ENCODE measurements at regions not wholly inside any gene's neighbourhood (a gene's known extent, or its start where the extent isn't known, plus 50 kb on each side); places are given as distances from the start of the nearest gene placed in this dataset.

GRCh38 chr12:124388038-124388671 is 93.3 kb downstream of the RFLNA start:
- DNase-seq (no peak), ATAC-seq (replicated peaks) (no peak)
- peaks cover 39 to 54% of the 10 kb centered on the region in 2 donors for H3K4me1 Mint-ChIP-seq
- H3K4me3 Mint-ChIP-seq, result peak overlapping the region; percentile 81
- no peaks in the 10 kb centered on the region for H3K9me3 Mint-ChIP-seq
- H3K27ac Mint-ChIP-seq, result peak overlapping the region; percentile 79
- no peaks in the 10 kb centered on the region for H3K27me3 Mint-ChIP-seq
- peaks cover 29 to 36% of the 10 kb centered on the region in 2 donors for H3K36me3 Mint-ChIP-seq

- H3K36me3 Mint-ChIP-seq, result peaks cover 29 to 39% of the 10 kb centered on the region in 2 donors
- H3K27ac Mint-ChIP-seq, result no peak overlapping the region
- ATAC-seq (replicated peaks) (no peak), DNase-seq (no peak)
- H3K9me3 Mint-ChIP-seq, result no peaks in the 10 kb centered on the region
- peak overlapping the region in 1 of 2 donors; percentile 47 for H3K4me3 Mint-ChIP-seq
- H3K4me1 Mint-ChIP-seq, result peaks cover 35 to 48% of the 10 kb centered on the region in 2 donors
- no peaks in the 10 kb centered on the region for H3K27me3 Mint-ChIP-seq
These were observed 92.6 kb downstream of the RFLNA start for GRCh38 chr12:124387528-124387911.

- no peak overlapping the region for H3K27ac Mint-ChIP-seq
- H3K9me3 Mint-ChIP-seq, result no peaks in the 10 kb centered on the region
- peaks cover 33 to 43% of the 10 kb centered on the region in 2 donors for H3K4me1 Mint-ChIP-seq
- peaks cover 35 to 45% of the 10 kb centered on the region in 2 donors for H3K36me3 Mint-ChIP-seq
- H3K27me3 Mint-ChIP-seq, result no peaks in the 10 kb centered on the region
- ATAC-seq (replicated peaks) (no peak), DNase-seq (no peak)
- H3K4me3 Mint-ChIP-seq, result no peak overlapping the region
These were observed 92.0 kb downstream of the RFLNA start for GRCh38 chr12:124386661-124387527.

GRCh38 chr12:124386059-124386458 is 91.2 kb downstream of the RFLNA start:
- no peak overlapping the region for H3K4me3 Mint-ChIP-seq
- DNase-seq, result no peak
- H3K36me3 Mint-ChIP-seq, result peaks cover 40 to 54% of the 10 kb centered on the region in 2 donors
- H3K27ac Mint-ChIP-seq, result no peak overlapping the region
- H3K9me3 Mint-ChIP-seq, result no peaks in the 10 kb centered on the region
- H3K4me1 Mint-ChIP-seq, result peaks cover 31 to 43% of the 10 kb centered on the region in 2 donors
- ATAC-seq (replicated peaks), result no peak
- no peaks in the 10 kb centered on the region for H3K27me3 Mint-ChIP-seq

GRCh38 chr12:124385219-124385969 is 90.5 kb downstream of the RFLNA start:
- no peaks in the 10 kb centered on the region for H3K9me3 Mint-ChIP-seq
- H3K4me1 Mint-ChIP-seq, result peaks cover 30 to 43% of the 10 kb centered on the region in 2 donors
- no peak overlapping the region for H3K4me3 Mint-ChIP-seq
- no peak for DNase-seq
- ATAC-seq (replicated peaks), result no peak
- H3K36me3 Mint-ChIP-seq, result peaks cover 41 to 55% of the 10 kb centered on the region in 2 donors
- H3K27me3 Mint-ChIP-seq, result no peaks in the 10 kb centered on the region
- no peak overlapping the region for H3K27ac Mint-ChIP-seq

GRCh38 chr12:124384299-124384894 is 89.5 kb downstream of the RFLNA start:
- no peak overlapping the region for H3K4me3 Mint-ChIP-seq

GRCh38 chr12:124383028-124383427 is 88.1 kb downstream of the RFLNA start:
- Mint-ChIP-seq H3K27me3 (no peaks in the 10 kb centered on the region), H3K27ac (no peak overlapping the region), H3K4me3 (no peak overlapping the region), H3K36me3 (peaks cover 47 to 63% of the 10 kb centered on the region in 2 donors), H3K9me3 (no peaks in the 10 kb centered on the region), H3K4me1 (peaks cover 20 to 30% of the 10 kb centered on the region in 2 donors)
- no peak for ATAC-seq (replicated peaks)
- no peak for DNase-seq

More at GRCh38 chr12:124384299-124384894, 89.5 kb downstream of the RFLNA start:
- no peaks in the 10 kb centered on the region for H3K9me3 Mint-ChIP-seq
- peaks cover 40 to 54% of the 10 kb centered on the region in 2 donors for H3K36me3 Mint-ChIP-seq
- peaks cover 27 to 43% of the 10 kb centered on the region in 2 donors for H3K4me1 Mint-ChIP-seq
- no peak for ATAC-seq (replicated peaks)
- DNase-seq, result no peak
- no peaks in the 10 kb centered on the region for H3K27me3 Mint-ChIP-seq
- peak overlapping the region; percentile 47 for H3K27ac Mint-ChIP-seq

- no peak for ATAC-seq (replicated peaks)
- no peak overlapping the region for H3K4me3 Mint-ChIP-seq
- peaks cover 20 to 27% of the 10 kb centered on the region in 2 donors for H3K4me1 Mint-ChIP-seq
- no peaks in the 10 kb centered on the region for H3K27me3 Mint-ChIP-seq
- DNase-seq, result no peak
- no peaks in the 10 kb centered on the region for H3K9me3 Mint-ChIP-seq
- H3K27ac Mint-ChIP-seq, result peak overlapping the region; percentile 65
- peaks cover 53 to 75% of the 10 kb centered on the region in 2 donors for H3K36me3 Mint-ChIP-seq
These were observed 86.8 kb downstream of the RFLNA start for GRCh38 chr12:124381456-124382296.

GRCh38 chr12:124380796-124381455 is 86.0 kb downstream of the RFLNA start:
- H3K36me3 Mint-ChIP-seq, result peaks cover 58 to 79% of the 10 kb centered on the region in 2 donors
- H3K4me3 Mint-ChIP-seq, result peak overlapping the region in 1 of 2 donors; percentile 15
- peaks cover 20 to 27% of the 10 kb centered on the region in 2 donors for H3K4me1 Mint-ChIP-seq
- no peaks in the 10 kb centered on the region for H3K9me3 Mint-ChIP-seq
- ATAC-seq (replicated peaks), result peak; percentile 38 to 45
- DNase-seq, result no peak
- peak overlapping the region; percentile 75 for H3K27ac Mint-ChIP-seq
- no peaks in the 10 kb centered on the region for H3K27me3 Mint-ChIP-seq

- peak; percentile 41 to 67 for ATAC-seq (replicated peaks)
- Mint-ChIP-seq H3K4me3 (peak overlapping the region in 1 of 2 donors; percentile 44), H3K9me3 (no peaks in the 10 kb centered on the region), H3K27ac (peak overlapping the region; percentile 67), H3K4me1 (peaks cover 20 to 27% of the 10 kb centered on the region in 2 donors), H3K27me3 (no peaks in the 10 kb centered on the region), H3K36me3 (peaks cover 59 to 76% of the 10 kb centered on the region in 2 donors)
- no peak for DNase-seq
These were observed 85.3 kb downstream of the RFLNA start for GRCh38 chr12:124379938-124380754.

GRCh38 chr12:124379379-124379937 is 84.6 kb downstream of the RFLNA start:
- Mint-ChIP-seq H3K4me1 (peaks cover 20 to 27% of the 10 kb centered on the region in 2 donors), H3K36me3 (peaks cover 55 to 75% of the 10 kb centered on the region in 2 donors), H3K27ac (no peak overlapping the region), H3K9me3 (no peaks in the 10 kb centered on the region), H3K27me3 (no peaks in the 10 kb centered on the region), H3K4me3 (peak overlapping the region in 1 of 2 donors; percentile 6)
- no peak for ATAC-seq (replicated peaks)
- DNase-seq, result no peak

- H3K9me3 Mint-ChIP-seq, result no peaks in the 10 kb centered on the region
- no peak overlapping the region for H3K27ac Mint-ChIP-seq
- H3K4me1 Mint-ChIP-seq, result peaks cover 20 to 27% of the 10 kb centered on the region in 2 donors
- peaks cover 56 to 74% of the 10 kb centered on the region in 2 donors for H3K36me3 Mint-ChIP-seq
- no peak for ATAC-seq (replicated peaks)
- DNase-seq, result no peak
- no peak overlapping the region for H3K4me3 Mint-ChIP-seq
- H3K27me3 Mint-ChIP-seq, result no peaks in the 10 kb centered on the region
These were observed 84.0 kb downstream of the RFLNA start for GRCh38 chr12:124378926-124379325.
